ENCODE measurements at regions not wholly inside any gene's neighbourhood (a gene's known extent, or its start where the extent isn't known, plus 50 kb on each side); places are given as distances from the start of the nearest gene placed in this dataset.

- Histone ChIP-seq H3K36me3 (no peaks in the 10 kb centered on the region), H3K4me1 (no peaks in the 10 kb centered on the region), H3K27me3 (no peaks in the 10 kb centered on the region), H3K27ac (no peak overlapping the region), H3K4me3 (no peak overlapping the region), H3K9me3 (no peaks in the 10 kb centered on the region)
- intact Hi-C loops (cut with DNase I), result no loop called here
- no peak for TF ChIP-seq POLR2A (IDR thresholded peaks at IDR 0.05)
- TF ChIP-seq, protein P1, sequence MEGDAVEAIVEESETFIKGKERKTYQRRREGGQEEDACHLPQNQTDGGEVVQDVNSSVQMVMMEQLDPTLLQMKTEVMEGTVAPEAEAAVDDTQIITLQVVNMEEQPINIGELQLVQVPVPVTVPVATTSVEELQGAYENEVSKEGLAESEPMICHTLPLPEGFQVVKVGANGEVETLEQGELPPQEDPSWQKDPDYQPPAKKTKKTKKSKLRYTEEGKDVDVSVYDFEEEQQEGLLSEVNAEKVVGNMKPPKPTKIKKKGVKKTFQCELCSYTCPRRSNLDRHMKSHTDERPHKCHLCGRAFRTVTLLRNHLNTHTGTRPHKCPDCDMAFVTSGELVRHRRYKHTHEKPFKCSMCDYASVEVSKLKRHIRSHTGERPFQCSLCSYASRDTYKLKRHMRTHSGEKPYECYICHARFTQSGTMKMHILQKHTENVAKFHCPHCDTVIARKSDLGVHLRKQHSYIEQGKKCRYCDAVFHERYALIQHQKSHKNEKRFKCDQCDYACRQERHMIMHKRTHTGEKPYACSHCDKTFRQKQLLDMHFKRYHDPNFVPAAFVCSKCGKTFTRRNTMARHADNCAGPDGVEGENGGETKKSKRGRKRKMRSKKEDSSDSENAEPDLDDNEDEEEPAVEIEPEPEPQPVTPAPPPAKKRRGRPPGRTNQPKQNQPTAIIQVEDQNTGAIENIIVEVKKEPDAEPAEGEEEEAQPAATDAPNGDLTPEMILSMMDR (IDR thresholded peaks at IDR 0.05), result no peak
- TF ChIP-seq POLR2AphosphoS5 (IDR thresholded peaks at IDR 0.05; ENCODE audit: insufficient read depth in 1 of 2, low read depth in 1 of 2), result no peak
- DNase-seq (ENCODE audit: extremely low spot score in 2 of 2), result no peak
Measured at GRCh38 chr4:132823419-132823818, 325.7 kb upstream of the PCDH10 start.

DNA sequence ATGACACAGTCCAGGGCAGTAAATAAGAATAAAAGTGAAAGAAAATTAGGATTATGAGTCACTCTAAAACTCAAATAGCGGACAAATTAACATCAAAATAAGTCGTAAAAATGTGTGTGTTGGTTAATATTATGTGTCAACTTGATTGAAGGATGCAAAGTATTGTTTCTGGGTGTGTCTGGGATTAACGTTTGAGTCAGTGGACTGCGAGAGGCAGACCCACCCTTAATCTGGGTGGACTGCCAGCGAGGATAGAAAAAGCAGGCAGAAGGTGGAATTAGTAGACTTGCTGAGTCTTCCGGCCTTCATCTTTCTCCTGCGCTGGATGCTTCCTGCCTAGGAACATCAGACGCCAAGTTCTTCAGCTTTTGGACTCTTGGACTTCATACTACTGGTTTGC, 324.3 kb upstream of the PCDH10 start:
- TF ChIP-seq POLR2A (IDR thresholded peaks at IDR 0.05) (no peak), POLR2AphosphoS5 (IDR thresholded peaks at IDR 0.05; ENCODE audit: insufficient read depth in 1 of 2, low read depth in 1 of 2) (no peak)
- TF ChIP-seq, protein P1 (IDR thresholded peaks at IDR 0.05), result no peak
- no peaks in the 10 kb centered on the region for H3K27me3 ChIP-seq

GRCh38 chr4:132827522-132827921, 321.6 kb upstream of the PCDH10 start:
- intact Hi-C loops (cut with DNase I), result no loop called here
- no peaks in the 10 kb centered on the region for H3K36me3 ChIP-seq
- DNase-seq (ENCODE audit: extremely low spot score in 2 of 2), result no peak
- no peaks in the 10 kb centered on the region for H3K4me1 ChIP-seq
- TF ChIP-seq, protein P1 (IDR thresholded peaks at IDR 0.05), result no peak
- TF ChIP-seq POLR2A (IDR thresholded peaks at IDR 0.05), result no peak
- H3K4me3 ChIP-seq, result no peak overlapping the region
- H3K9me3 ChIP-seq, result no peaks in the 10 kb centered on the region
- H3K27me3 ChIP-seq, result no peaks in the 10 kb centered on the region
- no peak overlapping the region for H3K27ac ChIP-seq

More for the DNA sequence above, 324.3 kb upstream of the PCDH10 start:
- H3K27ac ChIP-seq, result no peak overlapping the region
- no peaks in the 10 kb centered on the region for H3K9me3 ChIP-seq
- H3K36me3 ChIP-seq, result no peaks in the 10 kb centered on the region
- intact Hi-C loops (cut with DNase I), result no loop called here
- H3K4me3 ChIP-seq, result no peak overlapping the region
- no peaks in the 10 kb centered on the region for H3K4me1 ChIP-seq
- no peak for DNase-seq (ENCODE audit: extremely low spot score in 2 of 2)

- Histone ChIP-seq H3K27me3 (no peaks in the 10 kb centered on the region), H3K9me3 (no peaks in the 10 kb centered on the region), H3K27ac (no peak overlapping the region), H3K4me3 (no peak overlapping the region), H3K36me3 (no peaks in the 10 kb centered on the region), H3K4me1 (no peaks in the 10 kb centered on the region)
- intact Hi-C loops (cut with DNase I), result no loop called here
- DNase-seq (ENCODE audit: extremely low spot score in 2 of 2), result no peak
- TF ChIP-seq POLR2AphosphoS5 (IDR thresholded peaks at IDR 0.05; ENCODE audit: insufficient read depth in 1 of 2, low read depth in 1 of 2) (no peak), POLR2A (IDR thresholded peaks at IDR 0.05) (no peak)
- TF ChIP-seq, protein P1 (IDR thresholded peaks at IDR 0.05), result no peak
Measured at GRCh38 chr4:132838244-132838643, 310.9 kb upstream of the PCDH10 start.

DNA sequence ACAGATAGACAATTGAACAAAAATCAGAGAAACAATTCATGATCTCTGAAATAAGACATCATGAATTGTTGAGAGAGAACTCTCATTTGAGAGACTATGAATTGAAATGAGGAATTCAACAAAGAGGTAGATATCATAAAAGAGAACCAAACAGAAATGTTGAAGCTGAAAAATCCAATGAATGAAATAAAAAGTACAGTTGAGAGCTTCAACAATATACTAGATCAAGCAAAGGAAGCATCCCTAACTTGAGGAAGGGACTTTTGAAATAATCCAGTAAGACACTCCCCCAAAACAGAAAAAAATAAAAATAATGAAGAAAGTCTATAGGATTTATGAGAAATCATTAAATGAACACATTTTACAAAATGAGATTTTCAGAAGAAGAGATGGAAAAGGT, 310.0 kb upstream of the PCDH10 start:
- TF ChIP-seq POLR2A (IDR thresholded peaks at IDR 0.05) (no peak), POLR2AphosphoS5 (IDR thresholded peaks at IDR 0.05; ENCODE audit: insufficient read depth in 1 of 2, low read depth in 1 of 2) (no peak)
- TF ChIP-seq, protein P1 (IDR thresholded peaks at IDR 0.05), result no peak

More for the DNA sequence above, 310.0 kb upstream of the PCDH10 start:
- H3K4me3 ChIP-seq, result no peak overlapping the region
- H3K27ac ChIP-seq, result no peak overlapping the region
- DNase-seq (ENCODE audit: extremely low spot score in 2 of 2), result no peak
- no peaks in the 10 kb centered on the region for H3K4me1 ChIP-seq
- no peaks in the 10 kb centered on the region for H3K27me3 ChIP-seq
- no peaks in the 10 kb centered on the region for H3K9me3 ChIP-seq
- intact Hi-C loops (cut with DNase I), result no loop called here
- H3K36me3 ChIP-seq, result no peaks in the 10 kb centered on the region
